ENCODE measurements at regions not wholly inside any gene's neighbourhood (a gene's known extent, or its start where the extent isn't known, plus 50 kb on each side); places are given as distances from the start of the nearest gene placed in this dataset.

DNA sequence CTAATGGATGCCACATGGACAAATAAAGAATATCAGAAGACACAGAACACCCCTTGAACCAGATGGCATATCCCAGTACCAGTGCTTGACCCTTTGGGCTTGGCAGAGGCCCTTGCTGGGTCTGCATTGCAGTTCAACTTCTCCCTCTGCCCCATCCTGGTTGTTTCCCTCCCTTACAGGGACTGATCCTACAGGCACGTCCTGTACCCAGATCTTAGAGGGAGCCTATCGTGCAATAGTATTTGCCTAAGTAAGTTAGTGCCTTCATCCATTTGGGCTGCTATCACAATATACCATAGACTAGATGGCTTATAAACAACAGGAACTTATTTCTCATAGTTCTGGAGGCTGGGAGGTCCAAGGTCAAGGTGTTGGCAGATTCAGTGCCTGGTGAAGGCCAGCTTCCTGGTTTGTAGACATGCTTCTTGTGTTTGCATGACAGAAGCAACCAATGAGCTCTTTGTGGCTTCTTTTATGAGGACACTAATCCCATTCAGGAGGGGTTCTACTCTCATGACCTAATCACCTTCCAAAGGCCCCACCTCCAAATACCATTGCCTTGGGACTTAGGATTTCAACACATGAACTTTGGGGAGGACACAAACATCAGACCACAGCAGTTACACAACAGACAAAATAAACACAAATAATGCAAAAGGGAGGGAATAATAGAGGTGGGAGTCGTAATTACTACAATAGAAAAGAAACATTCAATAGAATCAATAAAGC, 146.5 kb upstream of the MSX1 start:
- intact Hi-C loops (cut with DNase I), result no loop called here
- DNase-seq (ENCODE audit: low spot score) (no peak), ATAC-seq (no peak)

DNA sequence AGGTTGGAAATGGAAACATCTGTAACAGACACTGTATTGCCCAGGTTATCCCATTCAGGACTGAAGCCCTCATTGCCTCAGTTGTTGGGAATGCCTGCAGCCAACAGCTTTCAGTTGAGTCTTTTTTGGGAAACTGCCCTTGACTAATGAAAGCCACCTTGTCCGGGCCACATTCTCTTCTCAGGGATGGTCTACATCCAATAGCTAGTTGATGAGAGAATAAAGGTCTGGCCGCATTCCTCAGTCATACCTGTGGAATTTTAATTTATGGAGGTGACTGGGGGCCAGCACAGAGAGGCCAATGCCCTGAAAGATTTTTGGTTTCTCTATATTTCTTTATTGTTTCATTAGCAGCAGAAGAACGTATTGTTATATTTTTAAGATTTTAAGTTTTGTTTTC, 147.6 kb upstream of the MSX1 start:
- ATAC-seq (no peak), DNase-seq (ENCODE audit: low spot score) (no peak)
- intact Hi-C loops (cut with DNase I), result no loop called here

DNA sequence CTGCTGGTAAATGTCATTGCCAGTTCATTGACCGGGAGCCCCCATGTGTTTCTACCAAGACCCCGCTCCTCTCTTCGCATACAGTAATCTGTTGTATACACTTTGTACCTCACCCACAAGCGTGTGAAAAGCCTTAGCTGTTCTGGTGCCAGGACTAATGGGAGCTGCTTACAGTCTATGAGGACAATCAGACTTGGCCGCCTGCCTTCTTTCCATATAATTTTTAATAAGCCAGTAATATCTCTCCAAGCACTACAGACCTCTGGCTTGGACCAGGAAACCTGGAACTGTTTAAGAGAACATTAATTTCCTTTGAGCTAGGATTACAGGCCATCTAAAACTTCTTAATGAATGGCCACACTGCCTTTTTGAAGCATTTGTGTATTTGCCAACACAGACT, 149.7 kb upstream of the MSX1 start:
- intact Hi-C loops (cut with DNase I), result no loop called here
- ATAC-seq, result no peak
- no peak for DNase-seq (ENCODE audit: low spot score)

DNA sequence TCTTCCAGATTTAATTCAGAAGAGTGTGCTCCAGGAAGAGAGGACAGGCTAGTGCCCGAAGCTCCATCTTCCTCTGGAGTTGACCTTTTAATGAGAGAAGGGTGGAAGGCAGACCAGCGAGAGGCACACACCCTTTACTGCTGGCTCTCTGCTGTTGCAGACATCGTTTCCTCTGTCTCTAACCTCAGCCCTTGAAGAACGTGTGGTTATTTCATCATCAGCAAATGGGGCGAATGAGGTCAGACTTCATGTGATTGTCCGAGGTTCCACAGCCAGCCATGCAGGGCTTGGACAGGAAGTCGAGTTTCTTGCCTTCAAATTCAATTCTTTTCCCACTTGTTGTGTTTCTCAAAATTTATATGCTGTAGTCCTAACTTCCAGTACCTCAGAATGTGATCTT, 155.2 kb upstream of the MSX1 start:
- DNase-seq (ENCODE audit: low spot score) (no peak), ATAC-seq (peak; percentile 42)
- intact Hi-C loops (cut with DNase I), result no loop called here

DNA sequence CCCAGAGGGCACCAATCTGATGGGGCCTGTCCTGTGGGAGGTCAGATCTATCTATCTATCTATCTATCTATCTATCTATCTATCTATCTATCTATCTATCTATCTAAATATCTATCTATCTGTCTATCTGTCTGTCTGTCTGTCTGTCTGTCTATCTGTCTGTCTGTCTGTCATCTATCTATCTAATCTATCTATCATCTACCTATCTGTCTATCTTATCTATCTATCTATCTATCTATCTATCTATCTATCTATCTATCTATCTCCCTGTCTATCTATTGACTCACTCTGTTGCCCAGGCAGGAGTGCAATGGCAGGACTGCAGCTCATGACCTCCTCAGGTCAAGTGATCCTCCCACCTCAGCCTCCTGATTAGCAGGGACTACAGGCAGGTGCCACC, 155.7 kb upstream of the STX18 start:
- no peak for ATAC-seq
- intact Hi-C loops (cut with DNase I), result no loop called here
- DNase-seq (ENCODE audit: low spot score), result no peak

- intact Hi-C loops (cut with DNase I), result no loop called here
- ATAC-seq, result no peak
- no peak for DNase-seq (ENCODE audit: low spot score)
Measured at GRCh38 chr4:4696530-4696929, 154.7 kb upstream of the STX18 start.

DNA sequence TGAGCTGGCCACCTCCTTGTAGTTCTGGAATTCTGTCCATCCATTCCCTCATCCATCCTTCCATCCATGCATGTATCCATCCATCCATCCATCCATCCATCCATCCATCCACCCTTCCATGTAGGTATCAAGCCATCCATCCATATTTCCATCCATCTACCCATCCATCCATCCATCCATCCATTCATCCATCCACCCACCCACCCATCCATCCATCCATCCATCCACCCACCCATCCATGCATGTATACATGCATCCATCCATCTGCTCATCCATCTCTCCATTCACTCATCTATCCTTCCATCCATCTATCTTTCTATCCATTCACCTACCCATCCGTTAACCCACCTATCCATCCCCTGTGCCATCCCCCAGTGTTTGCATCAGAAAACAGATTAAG, 153.6 kb upstream of the STX18 start:
- DNase-seq (ENCODE audit: low spot score) (no peak), ATAC-seq (no peak)
- intact Hi-C loops (cut with DNase I), result no loop called here

DNA sequence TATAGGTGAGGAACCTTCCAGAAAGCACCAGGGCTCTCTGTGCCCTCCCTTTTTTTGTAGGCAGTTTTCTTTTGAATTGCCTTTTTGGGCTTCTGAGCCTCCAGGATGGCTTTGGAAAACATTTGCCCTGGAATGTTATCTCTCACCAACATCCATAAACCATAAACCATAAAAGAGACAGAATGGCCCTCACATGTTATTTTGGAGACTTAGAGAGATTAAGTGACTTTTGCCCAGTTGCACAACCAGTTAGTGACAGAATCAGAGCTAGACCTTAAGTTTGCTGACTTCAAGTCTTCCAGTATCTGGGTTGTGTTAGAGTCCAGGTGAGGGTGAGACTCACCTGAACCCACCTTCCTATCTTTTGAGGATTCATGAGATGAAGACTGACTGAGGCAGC, 153.0 kb upstream of the STX18 start:
- ATAC-seq (no peak), DNase-seq (ENCODE audit: low spot score) (no peak)
- intact Hi-C loops (cut with DNase I), result no loop called here

GRCh38 chr4:4694296-4694772, 152.5 kb upstream of the STX18 start:
- DNase-seq (ENCODE audit: low spot score) (no peak), ATAC-seq (no peak)
- intact Hi-C loops (cut with DNase I), result no loop called here

- ATAC-seq (no peak), DNase-seq (ENCODE audit: low spot score) (no peak)
- intact Hi-C loops (cut with DNase I), result no loop called here
Measured at GRCh38 chr4:4693755-4694295, 152.0 kb upstream of the STX18 start.

- ATAC-seq (no peak), DNase-seq (ENCODE audit: low spot score) (no peak)
- intact Hi-C loops (cut with DNase I), result no loop called here
Measured at GRCh38 chr4:4693258-4693657, 151.4 kb upstream of the STX18 start.

GRCh38 chr4:4690854-4691253, 149.0 kb upstream of the STX18 start:
- DNase-seq (ENCODE audit: low spot score), result no peak
- no peak for ATAC-seq
- intact Hi-C loops (cut with DNase I), result no loop called here

GRCh38 chr4:4689694-4690440, 148.0 kb upstream of the STX18 start:
- intact Hi-C loops (cut with DNase I), result no loop called here
- ATAC-seq (no peak), DNase-seq (ENCODE audit: low spot score) (no peak)

- intact Hi-C loops (cut with DNase I), result no loop called here
- no peak for ATAC-seq
- DNase-seq (ENCODE audit: low spot score), result no peak
Measured at GRCh38 chr4:4687935-4688727, 146.3 kb upstream of the STX18 start.

GRCh38 chr4:4687100-4687499, 145.3 kb upstream of the STX18 start:
- intact Hi-C loops (cut with DNase I), result no loop called here
- DNase-seq (ENCODE audit: low spot score), result no peak
- ATAC-seq, result no peak

DNA sequence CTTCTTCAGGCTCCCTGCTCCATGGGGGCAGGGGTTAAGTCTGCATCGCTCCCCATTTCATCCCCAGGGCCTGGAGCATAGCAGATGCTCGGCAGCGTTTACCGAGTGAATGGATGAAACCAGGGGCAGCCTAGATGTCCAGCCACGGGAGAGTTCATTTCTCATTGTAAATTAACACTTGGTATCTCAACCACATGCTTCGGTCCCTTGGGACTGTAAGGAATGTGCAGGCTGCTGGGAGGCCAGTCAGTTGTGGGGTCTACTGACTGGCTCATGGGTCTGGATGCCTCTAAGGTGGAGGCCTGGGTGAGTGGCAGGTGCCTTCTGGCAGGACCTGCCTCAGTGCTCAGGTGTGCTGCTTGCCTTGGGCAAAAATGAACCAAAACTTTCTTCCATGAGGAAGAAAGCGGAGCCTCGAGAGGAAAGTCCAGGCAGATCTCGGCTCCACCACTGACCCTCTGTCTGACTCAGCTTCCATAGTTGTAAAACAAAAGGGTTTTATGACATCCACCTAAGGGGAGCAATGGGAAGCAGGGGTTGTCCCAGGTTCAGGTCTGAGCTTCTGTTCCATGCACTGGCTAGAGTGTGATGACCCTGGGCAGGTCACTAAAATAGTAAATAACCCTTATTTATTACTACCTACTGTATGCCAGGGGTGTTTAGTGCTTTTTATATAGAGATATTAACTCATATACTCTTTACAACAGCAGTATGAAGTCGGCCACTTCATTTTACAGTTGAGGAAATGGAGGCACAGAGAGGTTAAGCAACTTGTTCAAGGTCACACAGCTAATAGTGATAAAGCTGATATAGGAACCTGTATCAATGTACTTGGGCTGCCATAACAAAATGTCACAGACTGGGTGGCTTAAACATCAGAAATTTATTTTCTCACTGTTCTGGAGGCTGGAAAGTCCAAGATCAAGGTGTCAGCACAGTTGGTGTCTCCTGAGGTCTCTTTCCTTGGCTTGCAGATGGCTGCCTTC, 144.3 kb upstream of the STX18 start:
- DNase-seq (ENCODE audit: low spot score) (no peak), ATAC-seq (peak; percentile 41)
- intact Hi-C loops (cut with DNase I), result no loop called here

- intact Hi-C loops (cut with DNase I), result no loop called here
- DNase-seq (ENCODE audit: low spot score) (no peak), ATAC-seq (no peak)
Measured at GRCh38 chr4:4681653-4682052, 139.8 kb upstream of the STX18 start.

DNA sequence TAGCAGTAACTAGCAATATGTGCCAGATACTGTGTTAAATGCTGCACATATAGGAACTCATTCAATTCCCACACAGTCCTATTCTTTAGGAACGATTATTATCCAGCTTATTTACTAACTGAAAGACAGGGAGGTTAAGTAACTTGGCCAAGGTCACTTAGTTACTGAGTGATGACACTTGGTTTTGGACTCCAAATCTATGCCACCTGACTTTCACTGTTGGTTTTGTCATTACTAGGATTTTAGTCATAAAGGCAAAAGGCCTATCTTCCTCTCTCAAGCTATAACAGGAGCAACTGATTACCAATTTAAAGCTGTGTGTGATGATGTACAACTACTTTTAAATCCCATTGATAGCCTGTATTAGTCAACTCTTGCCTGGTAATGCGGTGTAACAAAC, 138.9 kb upstream of the STX18 start:
- ATAC-seq (no peak), DNase-seq (ENCODE audit: low spot score) (no peak)
- intact Hi-C loops (cut with DNase I), result no loop called here

GRCh38 chr4:4680243-4680642, 138.4 kb upstream of the STX18 start:
- ATAC-seq (no peak), DNase-seq (ENCODE audit: low spot score) (no peak)
- intact Hi-C loops (cut with DNase I), result no loop called here
